Smooth muscle cell (in vitro differentiated cells): ENCODE measurements at regions not wholly inside any gene's neighbourhood (a gene's known extent, or its start where the extent isn't known, plus 50 kb on each side); places are given as distances from the start of the nearest gene placed in this dataset.

ENCODE experiments used
- DNase-seq: peaks from one replicate; lab custom pipeline; 2025; ENCODE audit not compliant: unreplicated experiment; lab: John Stamatoyannopoulos, UW
- H2AFZ ChIP-seq: fragments of 200-600 bp; sonication (generic); 2 replicates; pipeline ENCODE4 v1.6.0; 2016; ENCODE audit warnings: antibody characterized with exemption, low read depth, mild to moderate bottlenecking
- H3F3A ChIP-seq: fragments of 200-600 bp; sonication (generic); 2 replicates; pipeline ENCODE4 v1.6.0; 2017; ENCODE audit warnings: antibody characterized with exemption, low read depth
- H3K27ac ChIP-seq: fragments of 200-600 bp; sonication (generic); 2 replicates; pipeline ENCODE4 v1.5.1; 2016; ENCODE audit warnings: low read depth, mild to moderate bottlenecking
- H3K27me3 ChIP-seq: fragments of 200-600 bp; sonication (generic); 2 replicates; pipeline ENCODE4 v1.6.1; 2016; ENCODE audit warnings: low read depth, mild to moderate bottlenecking
- H3K36me3 ChIP-seq: fragments of 200-600 bp; sonication (generic); 2 replicates; pipeline ENCODE4 v1.5.1; 2016; ENCODE audit warnings: low read depth
- H3K4me1 ChIP-seq: fragments of 200-600 bp; sonication (generic); 2 replicates; pipeline ENCODE4 v1.5.1; 2016; ENCODE audit warnings: low read depth
- H3K4me2 ChIP-seq: fragments of 200-600 bp; sonication (generic); 2 replicates; pipeline ENCODE4 v1.6.0; 2016; ENCODE audit warnings: mild to moderate bottlenecking
- H3K4me3 ChIP-seq: fragments of 200-600 bp; sonication (generic); 2 replicates; pipeline ENCODE4 v1.5.1; 2016; ENCODE audit warnings: mild to moderate bottlenecking
- H3K79me2 ChIP-seq: fragments of 200-600 bp; sonication (generic); 2 replicates; pipeline ENCODE4 v1.6.0; 2016; ENCODE audit warnings: low read depth, mild to moderate bottlenecking
- H3K9ac ChIP-seq: fragments of 200-600 bp; sonication (generic); 2 replicates; pipeline ENCODE4 v1.6.0; 2016; ENCODE audit warnings: low read depth
- H3K9me3 ChIP-seq: fragments of 200-600 bp; sonication (generic); replicated peaks from 2 replicates; pipeline ENCODE4 v1.5.1; 2016; ENCODE audit warnings: low read depth
- H4K20me1 ChIP-seq: fragments of 200-600 bp; sonication (generic); 2 replicates; pipeline ENCODE4 v1.6.0; 2016; ENCODE audit warnings: low read depth
- CTCF ChIP-seq: fragments of 200-600 bp; sonication (generic); IDR thresholded peaks from 2 replicates; pipeline ENCODE4 v1.5.1; 2017; ENCODE audit warnings: borderline replicate concordance, mild to moderate bottlenecking, antibody characterized with exemption; ENCODE audit not compliant: insufficient read depth, poor library complexity, severe bottlenecking
- WGBS: methylation state at CpG from one replicate; pipeline ENCODE4 v1.1.7; 2016; ENCODE audit warnings: low lambda C conversion rate; 5-methylcytosine and 5-hydroxymethylcytosine counted together

GRCh38 chr2:47686018-47686417, 96.9 kb upstream of the MSH6 start:
- no peak overlapping the region for H3K4me2 ChIP-seq
- no peaks in the 10 kb centered on the region for H3K4me1 ChIP-seq
- no peaks in the 10 kb centered on the region for H4K20me1 ChIP-seq
- WGBS: 60% methylated on average over 5 of the region's 5 CpGs
- no peak overlapping the region for H3K4me3 ChIP-seq
- H2AFZ ChIP-seq: no peak overlapping the region
- H3K27me3 ChIP-seq: no peaks in the 10 kb centered on the region
- no peak for DNase-seq
- H3F3A ChIP-seq: no peaks in the 10 kb centered on the region
- H3K79me2 ChIP-seq: no peaks in the 10 kb centered on the region
- H3K36me3 ChIP-seq: no peaks in the 10 kb centered on the region
- no peak overlapping the region for H3K27ac ChIP-seq
- no peaks in the 10 kb centered on the region for H3K9me3 ChIP-seq
- no peak overlapping the region for H3K9ac ChIP-seq
- TF ChIP-seq CTCF: no peak

GRCh38 chr2:47682216-47682749, 100.7 kb upstream of the MSH6 start:
- Histone ChIP-seq H3K4me3 (no peak overlapping the region), H3K27ac (no peak overlapping the region), H3K9ac (no peak overlapping the region), H3K27me3 (no peaks in the 10 kb centered on the region), H3K9me3 (no peaks in the 10 kb centered on the region), H3K79me2 (no peaks in the 10 kb centered on the region), H3K4me1 (no peaks in the 10 kb centered on the region), H4K20me1 (no peaks in the 10 kb centered on the region), H3F3A (no peaks in the 10 kb centered on the region), H3K36me3 (no peaks in the 10 kb centered on the region), H2AFZ (no peak overlapping the region), H3K4me2 (no peak overlapping the region)
- WGBS: 94% methylated on average over 8 of the region's 8 CpGs
- DNase-seq: no peak
- no peak for TF ChIP-seq CTCF

GRCh38 chr2:47676261-47676926, 105.6 kb upstream of the KCNK12 start:
- no peak overlapping the region for H3K9ac ChIP-seq
- no peaks in the 10 kb centered on the region for H3F3A ChIP-seq
- H3K27ac ChIP-seq: no peak overlapping the region
- TF ChIP-seq CTCF: no peak
- WGBS: 73% methylated on average over 6 of the region's 6 CpGs
- no peaks in the 10 kb centered on the region for H3K9me3 ChIP-seq
- H3K79me2 ChIP-seq: no peaks in the 10 kb centered on the region
- no peak overlapping the region for H2AFZ ChIP-seq
- H3K4me2 ChIP-seq: no peak overlapping the region
- DNase-seq: no peak
- no peaks in the 10 kb centered on the region for H3K36me3 ChIP-seq
- H3K4me3 ChIP-seq: no peak overlapping the region
- no peaks in the 10 kb centered on the region for H3K27me3 ChIP-seq
- no peaks in the 10 kb centered on the region for H3K4me1 ChIP-seq
- H4K20me1 ChIP-seq: no peaks in the 10 kb centered on the region
